Spleen (tissue), 7 donors: ENCODE measurements at regions not wholly inside any gene's neighbourhood (a gene's known extent, or its start where the extent isn't known, plus 50 kb on each side); places are given as distances from the start of the nearest gene placed in this dataset.

Experiments
- POLR2A ChIP-seq, 3 donors: fragments of 450-650 bp; IDR thresholded peaks; one replicate each; pipeline ENCODE4 v1.5.1; 2017; ENCODE audit warnings: antibody characterized with exemption in 3 of 3, mild to moderate bottlenecking in 1 of 3
- POLR2AphosphoS5 ChIP-seq, 3 donors: sonication (generic); formaldehyde crosslinking; IDR thresholded peaks; one replicate each; pipeline ENCODE4 v1.5.1; 2017; ENCODE audit warnings: antibody characterized with exemption in 3 of 3
- TF ChIP-seq, protein P1 (sequence below), 11 experiments: fragments of 200-600 bp in 7 of 11; fragments of 450-650 bp in 4 of 11; sonication (generic) in 4 of 11; IDR thresholded peaks in 8 of 11; conservative IDR thresholded peaks in 3 of 11; 1 replicate in 7 of 11; 2 replicates in 4 of 11; pipeline versions ENCODE4 v1.4.0 to v1.8.0; 2016 to 2021; ENCODE audit warnings: antibody characterized with exemption in 11 of 11, inconsistent platforms in 4 of 11, mild to moderate bottlenecking in 1 of 11
- donor health status: DM: no; HTN: no; CAD: no; lungs with moderate emphysema.
- donor health status: DM: no; HTN: no; CAD: no.
- donor health status: DM: no; HTN: no; CAD: no.

DNA sequence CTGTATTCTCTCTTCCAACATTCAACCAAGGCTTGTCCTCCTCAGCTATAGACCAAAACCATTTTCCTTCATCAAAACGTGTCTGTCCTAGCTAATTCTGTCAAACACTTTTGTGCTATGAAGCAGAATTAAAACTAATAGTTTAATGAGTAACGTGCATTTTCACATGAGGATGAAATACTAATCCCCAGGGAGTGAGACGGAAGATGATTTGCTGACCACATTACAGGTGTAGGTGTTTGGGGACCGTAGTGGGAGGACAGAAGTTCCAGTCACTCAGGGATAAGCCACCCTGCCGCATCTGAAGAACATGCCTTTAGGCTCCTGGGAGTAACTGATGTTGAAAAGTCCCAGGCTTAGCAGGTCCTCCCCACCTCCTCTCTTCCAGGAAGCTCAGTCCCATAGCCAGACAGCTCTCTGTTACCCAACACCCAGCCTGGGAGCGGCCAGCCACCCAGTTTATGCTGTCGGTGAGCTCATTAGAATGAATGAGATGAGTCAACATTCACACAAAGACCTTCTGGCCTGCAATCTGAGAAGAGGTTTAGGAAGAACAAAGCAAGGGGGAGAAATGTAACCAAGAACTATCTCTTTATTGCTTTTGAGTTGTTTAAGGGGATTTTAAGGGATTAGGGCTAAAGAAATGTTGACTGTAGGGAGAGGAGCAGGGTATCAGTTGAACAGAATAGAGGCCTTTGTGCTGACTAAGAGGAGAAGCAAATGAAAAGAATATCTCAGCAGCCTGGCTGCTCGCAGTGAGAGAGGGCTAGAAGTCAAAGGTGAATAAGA is 122.5 kb downstream of the FOXI3 start:
- TF ChIP-seq, protein P1, sequence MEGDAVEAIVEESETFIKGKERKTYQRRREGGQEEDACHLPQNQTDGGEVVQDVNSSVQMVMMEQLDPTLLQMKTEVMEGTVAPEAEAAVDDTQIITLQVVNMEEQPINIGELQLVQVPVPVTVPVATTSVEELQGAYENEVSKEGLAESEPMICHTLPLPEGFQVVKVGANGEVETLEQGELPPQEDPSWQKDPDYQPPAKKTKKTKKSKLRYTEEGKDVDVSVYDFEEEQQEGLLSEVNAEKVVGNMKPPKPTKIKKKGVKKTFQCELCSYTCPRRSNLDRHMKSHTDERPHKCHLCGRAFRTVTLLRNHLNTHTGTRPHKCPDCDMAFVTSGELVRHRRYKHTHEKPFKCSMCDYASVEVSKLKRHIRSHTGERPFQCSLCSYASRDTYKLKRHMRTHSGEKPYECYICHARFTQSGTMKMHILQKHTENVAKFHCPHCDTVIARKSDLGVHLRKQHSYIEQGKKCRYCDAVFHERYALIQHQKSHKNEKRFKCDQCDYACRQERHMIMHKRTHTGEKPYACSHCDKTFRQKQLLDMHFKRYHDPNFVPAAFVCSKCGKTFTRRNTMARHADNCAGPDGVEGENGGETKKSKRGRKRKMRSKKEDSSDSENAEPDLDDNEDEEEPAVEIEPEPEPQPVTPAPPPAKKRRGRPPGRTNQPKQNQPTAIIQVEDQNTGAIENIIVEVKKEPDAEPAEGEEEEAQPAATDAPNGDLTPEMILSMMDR (IDR thresholded peaks at IDR 0.05 in 8 of 11, conservative IDR thresholded peaks at IDR 0.05 in 3 of 11) = no peak
- TF ChIP-seq POLR2A (IDR thresholded peaks at IDR 0.05) = no peak
- TF ChIP-seq POLR2AphosphoS5 (IDR thresholded peaks at IDR 0.05) = no peak
